ENCODE measurements at regions not wholly inside any gene's neighbourhood (a gene's known extent, or its start where the extent isn't known, plus 50 kb on each side); places are given as distances from the start of the nearest gene placed in this dataset.

- TF ChIP-seq EZH2 (IDR thresholded peaks at IDR 0.05; ENCODE audit: low read length), result no peak
- no peak for TF ChIP-seq CTCF (optimal IDR thresholded peaks at IDR 0.05 in 1 of 3, IDR thresholded peaks at IDR 0.05 in 1 of 3, conservative IDR thresholded peaks at IDR 0.05 in 1 of 3; ENCODE audit: extremely low read depth in 1 of 3, insufficient read depth in 2 of 3, low read length in 3 of 3)
Observed at GRCh38 chr10:60476451-60476850, 86.8 kb upstream of the ANK3 start.
